GM19023 (cell line): ENCODE measurements at regions not wholly inside any gene's neighbourhood (a gene's known extent, or its start where the extent isn't known, plus 50 kb on each side); places are given as distances from the start of the nearest gene placed in this dataset.

Experiments used
- ATAC-seq: cut with Tn5 transposase; IDR thresholded peaks from one replicate; pipeline ENCODE4 v1.9.1; 2021; ENCODE audit warnings: mild to moderate bottlenecking, moderate library complexity; ENCODE audit not compliant: unreplicated experiment

- no peak for ATAC-seq
These were observed 119.0 kb upstream of the PPP2R2D start for GRCh38 chr10:131781791-131782190.

- ATAC-seq, result no peak
These were observed 116.3 kb upstream of the PPP2R2D start for GRCh38 chr10:131784363-131785120.

GRCh38 chr10:131785121-131785460, 115.7 kb upstream of the PPP2R2D start:
- ATAC-seq, result no peak

GRCh38 chr10:131786756-131787605, 113.8 kb upstream of the PPP2R2D start:
- no peak for ATAC-seq

- ATAC-seq, result no peak
These were observed 112.8 kb upstream of the PPP2R2D start for GRCh38 chr10:131787961-131788360.

- no peak for ATAC-seq
These were observed 112.4 kb upstream of the PPP2R2D start for GRCh38 chr10:131788386-131788785.

- ATAC-seq, result no peak
These were observed 111.3 kb upstream of the PPP2R2D start for GRCh38 chr10:131789516-131789915.

GRCh38 chr10:131790021-131790420, 110.8 kb upstream of the PPP2R2D start:
- ATAC-seq, result no peak

- ATAC-seq, result no peak
These were observed 108.7 kb upstream of the PPP2R2D start for GRCh38 chr10:131792011-131792651.

GRCh38 chr10:131792809-131793208, 108.0 kb upstream of the PPP2R2D start:
- ATAC-seq, result no peak

- no peak for ATAC-seq
These were observed 105.0 kb upstream of the PPP2R2D start for GRCh38 chr10:131795761-131796160.

- ATAC-seq, result no peak
These were observed 103.2 kb upstream of the PPP2R2D start for GRCh38 chr10:131797626-131798025.

- ATAC-seq, result no peak
These were observed 101.4 kb upstream of the PPP2R2D start for GRCh38 chr10:131799429-131799828.

GRCh38 chr10:131802156-131802915, 98.5 kb upstream of the PPP2R2D start:
- no peak for ATAC-seq

- no peak for ATAC-seq
These were observed 97.8 kb upstream of the PPP2R2D start for GRCh38 chr10:131802996-131803395.

GRCh38 chr10:131803860-131804425, 96.9 kb upstream of the PPP2R2D start:
- ATAC-seq, result no peak

- ATAC-seq, result no peak
These were observed 96.1 kb upstream of the PPP2R2D start for GRCh38 chr10:131804551-131805295.

- ATAC-seq, result no peak
These were observed 95.1 kb upstream of the PPP2R2D start for GRCh38 chr10:131805696-131806095.

GRCh38 chr10:131806146-131806545, 94.7 kb upstream of the PPP2R2D start:
- ATAC-seq, result no peak
